Activated naive CD8-positive, alpha-beta T cell treated with anti-CD3 and anti-CD28 coated beads, Interleukin-2, amount 50 U/mL, for 24 hours (primary cell): ENCODE measurements at regions not wholly inside any gene's neighbourhood (a gene's known extent, or its start where the extent isn't known, plus 50 kb on each side); places are given as distances from the start of the nearest gene placed in this dataset.
A peak's percentile ranks its signal among the peaks of the same experiment; 100 is the strongest.

Experiments used
- ATAC-seq: fragments of 150-1000 bp; cut with Tn5 transposase; one replicate; pipeline ENCODE4 v1.10.0; 2021
- DNase-seq: peaks from one replicate; pipeline ENCODE4 v3.0.0; 2021
- H3K27ac Mint-ChIP-seq: one replicate; pipeline ENCODE4 v1.8.0; 2021; ENCODE audit warnings: mild to moderate bottlenecking, mixed read lengths
- H3K27me3 Mint-ChIP-seq: one replicate; pipeline ENCODE4 v1.8.0; 2021; ENCODE audit warnings: mixed read lengths
- H3K36me3 Mint-ChIP-seq: one replicate; pipeline ENCODE4 v1.8.0; 2021; ENCODE audit warnings: low read depth, mixed read lengths
- H3K4me1 Mint-ChIP-seq: one replicate; pipeline ENCODE4 v1.8.0; 2021; ENCODE audit warnings: mixed read lengths
- H3K4me3 Mint-ChIP-seq: one replicate; pipeline ENCODE4 v1.8.0; 2021; ENCODE audit warnings: mild to moderate bottlenecking, moderate library complexity, mixed read lengths
- H3K9me3 Mint-ChIP-seq: one replicate; pipeline ENCODE4 v1.8.0; 2021; ENCODE audit warnings: mixed read lengths

GRCh38 chr17:77542011-77542410 lies 401.2 kb downstream of the SEC14L1 start:
- H3K9me3 Mint-ChIP-seq: no peaks in the 10 kb centered on the region
- peaks cover 4% of the 10 kb centered on the region for H3K27me3 Mint-ChIP-seq
- no peak overlapping the region for H3K4me3 Mint-ChIP-seq
- ATAC-seq (no peak), DNase-seq (no peak)
- H3K27ac Mint-ChIP-seq: no peak overlapping the region
- no peaks in the 10 kb centered on the region for H3K4me1 Mint-ChIP-seq
- H3K36me3 Mint-ChIP-seq: no peaks in the 10 kb centered on the region

GRCh38 chr17:77542551-77543490 lies 402.1 kb downstream of the SEC14L1 start:
- H3K27me3 Mint-ChIP-seq: peaks cover 4% of the 10 kb centered on the region
- no peaks in the 10 kb centered on the region for H3K36me3 Mint-ChIP-seq
- H3K9me3 Mint-ChIP-seq: no peaks in the 10 kb centered on the region
- no peak overlapping the region for H3K4me3 Mint-ChIP-seq
- no peak overlapping the region for H3K27ac Mint-ChIP-seq
- peak; percentile 62 for DNase-seq
- no peaks in the 10 kb centered on the region for H3K4me1 Mint-ChIP-seq
- ATAC-seq: peak; percentile 78

DNA sequence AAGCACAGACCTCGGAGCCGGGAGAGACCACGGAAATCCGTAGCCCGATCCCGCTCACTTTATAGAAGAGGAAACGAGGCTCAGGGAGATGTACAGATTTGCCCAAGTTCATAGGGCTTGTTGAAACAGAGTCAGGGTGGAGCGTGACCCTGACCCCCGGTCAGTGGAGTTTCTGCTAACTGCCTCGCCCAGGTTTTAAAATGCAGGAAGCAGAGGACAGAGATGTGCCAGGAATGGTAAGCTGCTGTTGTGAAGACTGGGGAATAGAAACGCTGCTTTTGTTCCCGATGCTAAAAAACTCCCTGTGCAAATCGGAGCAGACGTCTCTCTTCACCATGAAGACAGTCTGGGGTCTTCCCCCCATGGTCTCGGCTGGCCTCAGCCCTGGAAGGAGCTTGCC lies 403.0 kb downstream of the SEC14L1 start:
- Mint-ChIP-seq H3K36me3 (no peaks in the 10 kb centered on the region), H3K27me3 (peaks cover 3% of the 10 kb centered on the region), H3K9me3 (no peaks in the 10 kb centered on the region), H3K4me1 (no peaks in the 10 kb centered on the region), H3K27ac (no peak overlapping the region), H3K4me3 (no peak overlapping the region)
- ATAC-seq (no peak), DNase-seq (no peak)

- H3K4me1 Mint-ChIP-seq: no peaks in the 10 kb centered on the region
- H3K9me3 Mint-ChIP-seq: no peaks in the 10 kb centered on the region
- no peak overlapping the region for H3K4me3 Mint-ChIP-seq
- no peak for DNase-seq
- H3K27ac Mint-ChIP-seq: no peak overlapping the region
- H3K36me3 Mint-ChIP-seq: no peaks in the 10 kb centered on the region
- ATAC-seq: no peak
- no peaks in the 10 kb centered on the region for H3K27me3 Mint-ChIP-seq
Measured at GRCh38 chr17:77544347-77545110, 403.8 kb downstream of the SEC14L1 start.

DNA sequence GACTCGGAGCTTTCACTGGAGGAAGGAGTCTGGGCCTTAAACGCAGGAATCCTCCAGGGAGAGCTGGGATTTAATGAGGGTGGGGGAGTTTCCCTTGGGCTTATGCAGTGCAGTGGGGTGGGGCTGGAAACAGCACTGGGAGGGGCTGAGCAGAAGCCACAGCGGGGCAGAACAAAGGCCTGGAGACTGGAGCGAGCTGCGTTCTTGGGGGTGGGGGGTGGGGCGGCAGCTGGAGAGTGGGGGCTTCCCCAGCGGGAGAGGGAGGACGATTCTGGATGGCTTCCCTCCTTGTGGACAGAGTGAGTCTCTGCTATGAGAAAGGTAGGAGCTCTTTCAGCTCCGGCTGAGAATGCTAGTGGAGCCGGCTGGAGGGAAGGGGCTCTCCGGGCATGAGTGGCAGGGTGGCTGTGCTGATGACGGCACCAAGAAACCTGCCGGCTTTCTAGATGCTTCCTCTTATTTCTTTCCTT lies 406.0 kb downstream of the SEC14L1 start:
- DNase-seq: no peak
- Mint-ChIP-seq H3K36me3 (no peaks in the 10 kb centered on the region), H3K9me3 (no peaks in the 10 kb centered on the region), H3K27ac (no peak overlapping the region), H3K4me1 (no peaks in the 10 kb centered on the region), H3K4me3 (no peak overlapping the region), H3K27me3 (no peaks in the 10 kb centered on the region)
- ATAC-seq: no peak

- DNase-seq: no peak
- H3K4me3 Mint-ChIP-seq: no peak overlapping the region
Measured at GRCh38 chr17:77548967-77549366, 408.2 kb downstream of the SEC14L1 start.

DNA sequence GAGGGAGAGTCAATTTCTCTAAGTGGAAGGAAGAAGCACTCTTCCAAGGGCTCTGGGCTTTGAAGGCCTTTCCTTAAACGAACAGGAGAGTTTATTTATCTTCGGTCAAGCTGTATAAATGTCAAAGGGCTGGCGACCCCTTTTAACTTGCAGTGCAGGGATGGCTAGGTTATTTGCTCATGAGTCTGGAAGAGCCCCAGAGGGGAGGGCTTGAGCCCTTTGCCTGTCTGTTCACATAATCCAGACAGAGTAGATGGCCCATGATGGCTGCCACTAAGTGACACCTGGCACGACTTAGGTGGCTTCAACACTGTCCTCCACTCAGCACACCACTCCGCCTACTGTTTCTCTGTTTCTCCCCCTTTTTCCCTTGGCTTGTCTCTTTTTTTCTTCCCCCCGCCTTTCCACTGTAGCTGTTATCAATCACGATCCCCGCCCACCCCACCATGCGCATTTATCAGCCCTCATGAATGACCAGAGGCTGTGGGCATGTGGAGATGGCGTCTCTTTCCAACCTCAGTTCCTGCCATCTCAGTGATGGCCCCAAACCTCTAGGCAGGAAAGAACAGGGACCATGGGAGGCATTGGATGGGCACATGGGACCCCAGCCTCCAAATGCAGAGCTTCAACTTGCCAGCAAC lies 408.7 kb upstream of the TNRC6C start:
- no peak overlapping the region for H3K27ac Mint-ChIP-seq
- ATAC-seq: no peak
- H3K9me3 Mint-ChIP-seq: no peaks in the 10 kb centered on the region
- H3K4me1 Mint-ChIP-seq: no peaks in the 10 kb centered on the region
- no peak for DNase-seq
- no peaks in the 10 kb centered on the region for H3K36me3 Mint-ChIP-seq
- no peak overlapping the region for H3K4me3 Mint-ChIP-seq
- H3K27me3 Mint-ChIP-seq: no peaks in the 10 kb centered on the region

More at GRCh38 chr17:77548967-77549366, 408.2 kb downstream of the SEC14L1 start:
- no peaks in the 10 kb centered on the region for H3K9me3 Mint-ChIP-seq
- no peak overlapping the region for H3K27ac Mint-ChIP-seq
- no peaks in the 10 kb centered on the region for H3K4me1 Mint-ChIP-seq
- no peaks in the 10 kb centered on the region for H3K36me3 Mint-ChIP-seq
- ATAC-seq: no peak
- no peaks in the 10 kb centered on the region for H3K27me3 Mint-ChIP-seq

DNA sequence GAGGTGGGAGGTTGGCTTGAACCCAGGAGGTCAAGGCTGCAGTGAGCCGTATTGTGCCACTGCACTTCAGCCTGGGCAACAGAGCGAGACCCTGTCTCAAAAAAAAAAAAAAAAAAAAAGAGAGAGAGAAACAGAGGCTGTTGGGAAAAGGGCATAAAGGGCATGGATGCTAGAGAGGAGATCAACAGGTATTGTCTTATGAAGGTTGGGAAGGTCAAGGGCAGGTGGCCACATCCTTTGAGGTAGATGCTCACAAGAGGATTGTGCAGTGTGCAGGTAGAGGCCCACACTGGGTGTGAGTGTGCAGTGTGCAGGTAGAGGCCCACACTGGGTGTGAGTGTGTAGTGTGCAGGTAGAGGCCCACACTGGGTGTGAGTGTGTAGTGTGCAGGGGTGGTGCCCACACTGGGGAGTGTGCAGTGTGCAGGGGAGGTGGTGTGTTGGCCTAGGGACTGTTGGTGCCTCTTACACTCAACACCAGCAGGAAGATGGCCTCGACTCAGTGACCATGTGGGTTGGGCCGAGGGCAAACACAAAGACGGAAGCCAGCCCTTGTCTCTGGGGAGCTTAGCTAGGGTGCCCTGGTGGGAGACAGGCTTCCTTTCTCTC lies 404.9 kb upstream of the TNRC6C start:
- ATAC-seq (no peak), DNase-seq (no peak)
- no peaks in the 10 kb centered on the region for H3K27me3 Mint-ChIP-seq
- H3K4me3 Mint-ChIP-seq: no peak overlapping the region
- H3K9me3 Mint-ChIP-seq: no peaks in the 10 kb centered on the region
- H3K27ac Mint-ChIP-seq: no peak overlapping the region
- H3K4me1 Mint-ChIP-seq: no peaks in the 10 kb centered on the region
- no peaks in the 10 kb centered on the region for H3K36me3 Mint-ChIP-seq

DNA sequence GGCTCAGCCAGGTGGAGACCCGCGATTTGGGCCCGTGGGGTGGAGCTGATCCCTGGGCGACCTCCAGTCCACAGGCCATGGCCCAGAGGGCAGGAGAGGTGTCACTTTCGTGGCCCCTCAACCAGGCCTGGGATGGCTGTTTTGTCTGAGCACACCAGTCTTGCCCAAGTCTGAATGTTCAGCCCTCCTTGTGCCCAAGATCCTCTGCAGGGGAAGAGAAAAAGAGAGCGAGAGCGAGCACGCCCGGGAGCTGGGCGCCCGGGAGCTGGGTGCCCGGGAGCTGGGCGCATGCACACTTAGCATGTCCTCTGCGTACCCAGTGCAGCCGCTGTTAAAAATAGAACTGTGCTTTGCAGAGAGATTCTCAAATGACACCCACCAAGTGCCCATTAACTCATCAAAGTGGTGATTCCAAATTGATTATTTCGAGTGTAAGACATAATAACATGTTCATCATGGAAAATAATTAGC lies 403.3 kb upstream of the TNRC6C start:
- no peaks in the 10 kb centered on the region for H3K9me3 Mint-ChIP-seq
- no peaks in the 10 kb centered on the region for H3K4me1 Mint-ChIP-seq
- DNase-seq (no peak), ATAC-seq (no peak)
- H3K27ac Mint-ChIP-seq: no peak overlapping the region
- H3K36me3 Mint-ChIP-seq: no peaks in the 10 kb centered on the region
- H3K4me3 Mint-ChIP-seq: no peak overlapping the region
- H3K27me3 Mint-ChIP-seq: no peaks in the 10 kb centered on the region

- H3K27me3 Mint-ChIP-seq: no peaks in the 10 kb centered on the region
- no peak for DNase-seq
- no peaks in the 10 kb centered on the region for H3K36me3 Mint-ChIP-seq
- no peaks in the 10 kb centered on the region for H3K9me3 Mint-ChIP-seq
- no peaks in the 10 kb centered on the region for H3K4me1 Mint-ChIP-seq
- H3K27ac Mint-ChIP-seq: no peak overlapping the region
- ATAC-seq: no peak
- H3K4me3 Mint-ChIP-seq: no peak overlapping the region
Measured at GRCh38 chr17:77555741-77556291, 402.7 kb upstream of the TNRC6C start.

DNA sequence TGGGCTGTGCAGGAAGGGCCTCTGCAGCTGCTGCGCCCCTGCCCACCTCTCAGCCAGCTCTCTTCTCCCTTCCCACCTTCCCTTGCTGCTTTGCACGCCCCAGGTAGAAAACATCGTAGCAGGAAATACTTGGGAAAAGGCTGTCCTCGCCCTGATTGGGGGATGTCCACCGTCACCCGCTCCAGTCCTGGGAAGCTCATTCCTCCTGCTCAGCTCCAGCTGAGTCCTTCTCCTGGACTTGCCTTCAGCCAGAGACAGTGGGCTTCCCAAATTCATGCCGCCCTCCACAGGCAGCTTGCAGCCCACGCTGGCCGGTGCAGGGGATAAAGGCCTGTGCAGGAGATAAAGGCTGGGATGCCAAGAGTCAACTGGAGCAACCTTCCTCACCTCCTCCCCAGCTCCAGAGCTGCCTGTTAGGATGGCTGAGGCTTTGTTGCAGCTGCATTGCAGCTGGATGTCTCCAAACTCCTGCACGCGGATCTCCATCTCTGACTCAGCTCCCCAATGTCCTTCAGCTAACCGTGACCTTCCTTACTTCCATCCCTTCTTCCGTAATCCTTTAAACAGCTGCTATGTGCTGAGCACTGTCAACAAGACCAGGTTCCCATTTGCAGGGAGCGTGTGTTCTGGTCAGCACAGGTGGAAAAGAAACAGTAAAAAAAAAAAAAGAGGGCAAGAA lies 402.0 kb upstream of the TNRC6C start:
- ATAC-seq: no peak
- DNase-seq: no peak
- Mint-ChIP-seq H3K4me3 (no peak overlapping the region), H3K36me3 (no peaks in the 10 kb centered on the region), H3K27me3 (no peaks in the 10 kb centered on the region), H3K9me3 (no peaks in the 10 kb centered on the region), H3K4me1 (no peaks in the 10 kb centered on the region), H3K27ac (no peak overlapping the region)

DNA sequence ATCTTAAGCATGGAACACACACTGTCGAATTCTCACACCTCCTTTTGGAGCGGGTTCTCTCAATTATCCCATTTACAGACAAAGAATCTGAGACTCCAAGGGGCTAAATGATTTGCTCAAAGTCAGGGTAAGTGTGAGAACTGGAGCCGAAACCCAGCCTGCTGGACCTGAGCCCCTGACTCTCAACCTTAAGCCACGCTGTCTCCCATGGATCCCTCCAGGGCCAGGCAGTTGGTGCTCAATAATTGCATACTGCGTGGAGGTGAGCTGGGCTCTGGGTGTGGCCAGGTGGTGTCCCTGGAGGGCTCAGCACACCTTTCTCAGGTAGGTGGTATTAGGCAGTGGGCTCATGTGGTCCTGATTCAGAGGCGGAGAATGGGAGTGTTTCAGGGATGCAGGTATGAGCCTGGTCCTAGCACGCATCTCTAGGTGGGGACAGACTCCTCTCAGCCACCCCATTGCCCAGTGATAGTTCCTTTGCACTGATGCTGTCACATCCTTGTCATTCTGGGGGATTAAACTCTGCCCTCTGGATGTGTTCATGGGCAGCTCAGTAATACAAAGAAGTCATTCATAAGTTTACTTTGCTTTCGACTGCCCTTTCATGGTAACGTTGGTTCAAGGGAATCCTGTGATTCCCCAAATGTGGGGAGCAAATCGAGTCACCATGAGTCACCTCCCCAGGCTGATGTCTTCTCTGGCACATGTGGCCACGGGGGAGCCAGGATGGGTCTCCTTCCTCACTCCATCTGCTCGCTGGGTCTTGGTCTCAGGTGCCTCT lies 399.5 kb upstream of the TNRC6C start:
- Mint-ChIP-seq H3K9me3 (no peaks in the 10 kb centered on the region), H3K4me1 (no peaks in the 10 kb centered on the region), H3K36me3 (no peaks in the 10 kb centered on the region), H3K27me3 (no peaks in the 10 kb centered on the region), H3K27ac (no peak overlapping the region), H3K4me3 (no peak overlapping the region)
- DNase-seq (no peak), ATAC-seq (peak; percentile 55)

DNA sequence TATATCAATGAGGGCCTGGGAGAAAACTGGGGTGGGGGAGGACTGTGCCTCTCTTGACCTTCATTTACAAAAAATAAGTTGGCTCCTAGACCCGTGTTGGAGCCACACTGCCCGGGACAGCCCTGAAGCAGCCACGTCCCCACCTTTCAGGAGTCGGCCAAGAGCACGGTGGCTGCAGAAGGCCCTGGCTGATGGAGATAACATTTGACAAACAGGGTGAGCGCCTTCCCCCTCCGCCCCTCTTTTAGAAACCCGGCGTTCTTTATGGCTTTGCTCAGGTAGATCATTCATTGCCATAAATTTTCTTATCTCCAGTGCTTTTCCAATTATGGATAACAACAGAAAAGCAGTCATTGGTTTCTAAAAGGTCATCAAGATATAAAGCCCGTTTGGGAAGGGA lies 398.1 kb upstream of the TNRC6C start:
- Mint-ChIP-seq H3K4me1 (no peaks in the 10 kb centered on the region), H3K4me3 (no peak overlapping the region), H3K27ac (no peak overlapping the region), H3K9me3 (no peaks in the 10 kb centered on the region), H3K27me3 (no peaks in the 10 kb centered on the region), H3K36me3 (no peaks in the 10 kb centered on the region)
- DNase-seq (no peak), ATAC-seq (no peak)
